HG03442 (cell line): ENCODE measurements at regions not wholly inside any gene's neighbourhood (a gene's known extent, or its start where the extent isn't known, plus 50 kb on each side); places are given as distances from the start of the nearest gene placed in this dataset.

Source experiments
- ATAC-seq: cut with Tn5 transposase; IDR thresholded peaks from one replicate; pipeline ENCODE4 v1.9.1; 2021; ENCODE audit warnings: mild to moderate bottlenecking, moderate library complexity; ENCODE audit not compliant: unreplicated experiment

DNA sequence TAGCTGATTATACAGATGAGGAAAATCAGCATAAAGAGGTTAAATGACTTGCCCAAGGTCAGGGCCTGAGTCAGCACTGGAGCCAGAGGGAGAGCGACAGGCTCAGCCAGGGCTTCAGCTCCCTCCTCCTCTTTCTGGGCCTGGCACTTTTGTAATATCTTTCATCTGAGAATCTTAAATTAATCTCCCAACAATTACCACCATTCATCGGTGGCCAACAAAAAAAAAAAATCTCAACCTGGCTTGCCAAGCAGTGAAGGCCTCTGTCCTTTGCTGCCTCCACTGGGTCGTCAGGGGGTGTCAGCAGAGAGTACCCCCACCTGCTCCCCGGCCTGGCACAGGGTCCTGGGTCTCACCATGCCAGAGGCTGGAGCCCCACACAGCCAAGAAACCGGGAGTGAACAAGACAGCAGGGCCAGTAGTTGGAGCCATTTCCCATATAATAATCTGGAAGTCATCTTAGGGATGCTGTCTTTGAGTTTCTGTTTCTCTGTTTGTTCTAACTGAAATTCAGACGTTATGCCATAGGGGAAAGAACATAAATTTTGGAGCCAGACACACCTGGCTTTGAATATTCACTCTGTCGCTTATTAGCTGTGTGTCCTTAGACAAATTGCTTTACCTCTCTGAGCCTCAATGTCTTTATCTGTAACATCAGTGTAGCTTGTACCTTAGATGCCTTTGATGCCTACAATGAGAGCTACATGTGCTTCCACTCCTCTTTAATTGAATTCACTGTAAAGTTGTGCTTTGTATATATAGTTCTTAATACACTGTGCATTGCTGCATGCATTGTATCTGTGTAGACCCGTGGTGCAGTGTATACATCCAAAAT is 299.9 kb upstream of the MSX2 start:
- no peak for ATAC-seq

DNA sequence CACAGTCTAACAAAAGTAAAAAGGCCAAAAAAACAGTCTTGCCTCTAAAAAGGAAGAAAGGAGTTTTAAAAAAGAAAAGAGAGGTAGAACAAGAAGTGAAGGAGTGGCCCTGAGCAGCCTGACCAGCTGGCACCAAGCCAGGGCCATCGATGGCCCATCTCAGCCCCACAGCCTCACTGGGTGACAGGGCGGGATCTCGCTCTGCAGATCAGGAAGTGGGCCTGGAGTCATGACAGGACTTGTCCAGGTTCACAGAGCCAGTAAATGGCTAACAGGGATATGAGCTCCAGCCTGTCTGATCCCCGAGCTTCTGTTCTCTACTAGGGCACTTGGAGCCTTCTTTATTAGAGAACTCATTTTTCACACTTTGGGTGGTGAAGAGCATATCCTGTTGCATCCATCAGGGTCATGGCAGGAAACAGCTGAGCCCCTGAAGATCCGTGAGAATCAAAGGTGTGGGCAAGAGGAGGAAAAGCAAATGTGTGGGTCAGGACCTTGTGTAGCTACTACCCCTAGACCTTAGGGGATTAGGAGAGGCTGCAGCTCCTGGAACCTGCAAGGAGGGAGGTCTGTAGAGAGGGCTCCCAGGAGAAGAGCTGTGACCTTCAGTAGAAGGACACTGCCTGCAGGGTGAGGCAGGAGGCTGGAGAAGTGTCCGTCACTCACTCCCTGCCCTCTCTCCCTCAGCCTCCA is 299.0 kb upstream of the MSX2 start:
- ATAC-seq = no peak

DNA sequence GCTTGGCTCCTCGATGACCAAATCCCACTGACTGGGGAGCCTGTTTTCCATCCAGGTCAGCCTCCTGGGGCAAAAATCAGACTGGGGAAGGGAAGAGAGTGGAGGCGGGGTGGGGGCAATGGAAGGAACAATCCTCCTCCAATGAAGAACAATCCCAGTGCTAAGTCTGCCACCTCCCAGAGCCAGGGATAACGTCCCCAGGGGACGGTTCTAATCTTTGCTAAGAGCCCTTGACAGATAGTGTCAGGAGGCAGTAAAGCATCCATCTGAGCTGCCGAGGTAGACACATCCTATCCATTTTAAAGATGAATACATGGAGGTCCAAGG is 298.5 kb upstream of the MSX2 start:
- ATAC-seq = no peak

DNA sequence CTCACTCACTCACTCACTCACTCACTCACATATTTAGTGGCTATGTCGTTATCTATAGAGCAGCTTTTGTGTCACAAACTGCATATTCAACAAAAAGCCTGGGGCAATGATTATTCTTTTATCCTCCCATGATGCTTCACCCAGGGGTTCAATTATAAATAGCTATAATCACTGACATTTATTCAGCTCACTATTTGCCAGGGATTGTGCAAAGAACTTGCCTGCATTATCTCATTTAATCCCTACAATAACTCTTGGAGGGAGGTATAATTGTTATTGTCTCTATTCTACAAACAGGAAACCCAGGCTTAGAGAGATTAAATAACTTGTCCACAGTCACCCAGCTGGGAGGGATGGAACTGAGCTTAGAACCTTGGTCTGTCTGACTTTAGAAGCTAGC is 298.0 kb upstream of the MSX2 start:
- no peak for ATAC-seq

DNA sequence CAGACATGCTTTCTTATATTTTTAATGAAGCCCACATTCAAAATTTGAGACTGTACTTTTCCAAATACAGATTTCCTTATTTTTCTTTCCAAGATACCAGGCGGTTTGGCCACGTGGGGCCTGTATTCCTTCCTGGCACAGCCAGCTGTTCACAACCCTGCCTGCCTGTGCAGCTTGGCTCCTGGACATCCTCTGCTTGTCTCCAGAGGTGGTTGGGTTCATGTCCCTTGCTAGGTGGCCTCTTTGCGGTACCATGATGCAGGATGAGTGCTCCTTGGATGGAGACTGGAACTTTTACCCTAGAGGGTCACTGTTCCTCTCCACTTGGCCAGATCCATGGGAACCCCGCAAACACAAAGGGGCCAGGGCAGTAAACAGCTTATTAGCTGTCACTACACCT is 297.5 kb upstream of the MSX2 start:
- ATAC-seq = no peak

DNA sequence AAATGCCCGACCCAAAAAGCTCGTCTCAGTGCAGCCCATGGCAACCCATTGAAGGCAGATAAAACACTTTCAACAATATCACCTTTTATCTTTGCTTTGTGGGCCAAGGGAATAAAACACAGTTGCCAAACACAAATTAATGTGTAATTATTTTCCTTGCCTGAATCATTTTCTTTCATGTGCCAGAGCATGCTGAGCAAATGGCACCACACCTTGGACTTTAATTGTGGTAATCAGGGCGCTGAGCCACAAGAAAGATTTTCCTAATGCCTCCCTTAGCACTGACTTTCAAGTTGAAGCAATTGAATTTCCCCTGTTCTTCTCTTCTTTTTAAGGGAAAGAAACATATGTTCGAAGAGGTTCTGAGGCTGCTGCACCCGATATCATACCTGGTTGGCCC is 297.1 kb upstream of the MSX2 start:
- no peak for ATAC-seq

DNA sequence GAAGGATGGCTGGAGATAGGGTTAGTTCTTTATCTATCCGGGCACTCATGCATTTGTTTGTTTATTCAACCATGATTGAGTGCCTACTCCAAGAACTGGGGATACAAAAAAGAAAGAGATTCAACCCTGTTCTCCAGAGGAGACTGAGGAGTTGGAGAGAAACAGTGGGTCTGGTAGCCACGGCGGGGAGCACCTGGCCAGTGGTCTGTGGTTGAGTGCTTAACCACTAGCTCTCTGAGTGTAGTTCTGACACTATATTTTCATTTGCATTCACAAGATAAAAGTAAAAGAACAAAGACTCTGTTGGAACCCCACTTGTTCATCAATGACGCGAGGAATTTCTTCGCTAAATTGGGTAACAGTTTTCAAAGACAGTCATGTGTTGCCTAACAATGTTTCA is 295.5 kb upstream of the MSX2 start:
- no peak for ATAC-seq

DNA sequence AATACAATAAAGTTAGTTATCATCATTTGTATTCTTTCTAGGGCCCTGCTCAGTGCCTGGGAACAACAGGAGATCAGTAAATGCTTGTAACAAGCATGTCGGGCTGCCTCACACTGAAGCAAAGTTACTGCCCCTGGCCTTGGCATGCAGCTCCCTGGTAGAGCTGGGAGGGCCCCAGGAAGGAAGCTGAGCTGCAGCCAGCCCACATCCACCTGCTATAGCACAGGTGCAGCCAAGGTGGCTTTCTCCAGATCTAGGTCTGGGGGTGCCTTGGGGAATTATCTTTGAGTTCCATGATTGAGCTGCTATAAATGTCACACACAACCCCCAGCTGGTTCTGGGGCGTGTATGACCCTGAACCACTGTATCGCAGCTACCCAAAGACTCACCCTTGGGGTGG is 293.4 kb upstream of the MSX2 start:
- no peak for ATAC-seq

DNA sequence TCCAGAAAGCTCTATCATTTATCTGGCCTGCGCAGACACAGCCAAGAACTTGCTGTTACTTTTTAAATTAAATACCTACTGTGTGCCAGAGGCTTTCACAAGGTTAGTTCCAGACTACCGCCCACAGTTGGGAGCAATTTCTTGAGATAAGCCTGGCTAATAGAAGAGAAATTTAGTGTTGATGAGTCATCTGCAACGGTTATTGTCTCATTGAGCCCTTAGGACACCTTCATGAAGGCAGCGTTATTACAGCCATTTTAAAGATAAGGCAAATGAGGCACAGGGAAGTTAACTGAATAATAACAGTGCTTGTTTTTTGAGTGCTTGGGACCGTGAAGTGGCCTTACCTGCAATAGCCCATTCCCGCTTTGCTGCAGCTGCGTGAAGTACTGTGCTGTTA is 292.9 kb upstream of the MSX2 start:
- no peak for ATAC-seq

DNA sequence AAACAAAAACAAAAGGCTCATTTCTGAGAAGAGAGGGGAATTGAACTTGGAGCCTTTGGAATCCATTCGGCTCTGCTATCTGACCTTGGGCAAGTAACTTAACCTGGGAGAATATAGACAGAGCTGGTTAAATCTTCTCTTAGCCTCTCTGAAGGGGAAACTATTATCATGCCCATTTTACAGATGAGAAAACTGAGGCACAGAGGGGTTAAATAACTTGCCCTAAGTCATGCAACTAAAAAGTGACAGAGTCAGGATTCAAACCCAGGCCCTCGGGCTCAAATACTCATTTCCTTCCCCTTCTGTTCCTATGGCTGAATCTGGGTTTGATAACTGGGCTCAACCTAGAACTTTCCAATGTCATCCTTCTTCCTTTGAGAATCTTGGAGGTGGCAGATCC is 291.3 kb upstream of the MSX2 start:
- no peak for ATAC-seq

DNA sequence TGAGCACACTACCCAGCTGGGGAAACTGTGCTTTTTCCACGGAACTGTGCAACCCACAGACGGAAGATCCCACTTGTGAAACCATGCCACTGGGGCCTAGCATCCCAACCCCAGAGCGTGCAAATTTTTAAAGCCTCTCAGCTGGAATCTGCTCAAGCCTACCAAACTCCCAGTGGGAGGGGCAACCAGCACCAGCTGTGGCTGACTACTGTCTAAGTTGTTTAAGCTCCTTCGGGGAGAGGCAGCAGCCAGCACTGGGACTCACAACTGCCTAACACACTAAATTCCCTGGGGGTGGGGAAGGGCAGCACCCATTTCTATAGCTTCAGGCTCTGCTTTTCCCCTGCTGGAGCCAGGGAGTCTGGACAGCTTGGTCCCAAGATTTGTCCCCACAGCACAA is 287.6 kb upstream of the MSX2 start:
- ATAC-seq = no peak

DNA sequence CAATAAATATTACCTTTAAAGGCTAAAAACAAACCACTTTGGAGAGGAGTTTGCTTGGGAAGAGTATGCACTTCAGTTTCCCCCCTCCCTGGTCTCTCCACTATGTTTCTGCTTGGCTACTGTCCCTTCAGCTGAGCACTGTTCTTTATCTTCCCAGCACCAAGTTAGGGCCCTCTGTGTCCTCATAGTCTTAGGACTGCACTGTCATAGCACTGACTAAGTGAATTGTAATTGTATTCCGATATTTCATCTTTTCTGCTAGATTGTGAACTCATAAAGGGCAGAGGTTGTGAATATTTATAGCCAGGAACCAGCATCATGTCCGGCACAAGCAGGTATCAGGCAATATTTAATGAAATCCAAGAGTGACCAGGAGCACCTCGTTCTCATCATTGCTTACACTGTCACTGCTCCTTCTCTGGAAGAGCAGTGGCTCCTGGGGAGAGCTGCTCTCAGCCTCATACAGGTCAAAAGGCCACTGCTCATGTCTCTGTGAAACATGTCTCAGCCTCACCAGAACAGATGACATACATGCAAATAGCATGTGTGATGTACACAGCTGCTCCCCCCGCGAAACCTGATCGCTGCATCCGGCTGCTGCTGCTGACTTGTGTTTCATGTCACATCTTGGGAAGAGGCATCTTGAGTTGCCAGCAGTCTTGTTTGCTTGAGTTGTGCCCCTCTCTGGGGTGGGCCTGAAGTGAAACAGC is 279.7 kb upstream of the MSX2 start:
- no peak for ATAC-seq

DNA sequence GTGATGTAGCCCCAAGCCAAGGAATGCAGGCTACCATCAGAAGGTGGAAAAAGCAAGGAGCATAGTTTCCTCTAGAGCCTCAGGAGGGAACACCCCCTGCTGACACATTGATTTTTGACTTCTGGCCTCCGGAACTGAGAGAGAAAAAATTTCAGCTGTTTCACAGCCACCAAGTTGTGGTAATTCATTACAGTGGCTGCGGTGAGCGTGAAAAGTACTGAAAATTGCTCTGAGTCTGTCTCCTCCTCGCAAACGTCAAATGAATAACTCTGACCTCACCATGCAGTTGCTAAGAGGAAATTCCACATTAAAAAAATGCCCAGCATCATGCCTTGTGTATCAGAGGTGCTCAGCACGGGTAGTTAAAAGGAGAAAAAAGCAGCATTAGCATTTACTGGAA is 277.9 kb upstream of the MSX2 start:
- ATAC-seq = no peak

DNA sequence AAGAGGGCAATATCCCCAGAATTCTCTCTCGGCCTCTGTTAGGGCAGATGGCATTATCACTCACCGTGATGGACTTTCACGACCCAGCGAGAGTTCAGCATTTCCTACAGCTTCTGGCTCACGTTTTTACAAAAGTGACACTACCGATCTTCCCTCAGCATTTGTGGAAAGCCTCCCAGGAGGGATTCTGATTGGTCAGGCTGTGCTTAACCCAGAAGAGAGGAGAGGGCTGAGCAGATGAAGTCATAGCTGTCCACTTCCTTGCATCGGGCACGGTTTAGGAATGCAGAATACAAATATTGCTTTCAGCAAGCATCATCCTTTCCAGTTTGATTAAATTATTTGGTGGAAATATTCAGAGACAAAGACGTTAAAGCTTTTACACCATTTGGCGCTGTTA is 277.4 kb upstream of the MSX2 start:
- no peak for ATAC-seq

DNA sequence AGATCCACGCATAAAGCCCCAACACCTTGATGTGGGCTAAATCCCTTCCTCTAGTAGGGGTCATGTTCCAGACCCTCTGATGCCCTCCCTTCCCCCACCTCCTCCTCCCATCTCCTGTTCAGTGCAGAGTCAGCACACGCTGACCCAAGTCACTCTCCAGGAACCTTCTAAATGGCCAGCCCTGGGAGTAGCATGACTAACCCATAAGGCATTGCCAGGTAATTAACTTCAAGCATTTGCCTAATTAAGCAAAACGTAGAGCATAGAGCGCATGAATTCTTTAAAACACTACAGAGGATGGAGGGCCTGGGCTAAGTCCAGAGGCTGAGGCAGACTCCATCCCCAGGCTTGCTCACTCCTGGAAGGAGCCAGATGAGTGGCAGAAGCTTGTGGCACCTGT is 276.3 kb upstream of the MSX2 start:
- no peak for ATAC-seq

DNA sequence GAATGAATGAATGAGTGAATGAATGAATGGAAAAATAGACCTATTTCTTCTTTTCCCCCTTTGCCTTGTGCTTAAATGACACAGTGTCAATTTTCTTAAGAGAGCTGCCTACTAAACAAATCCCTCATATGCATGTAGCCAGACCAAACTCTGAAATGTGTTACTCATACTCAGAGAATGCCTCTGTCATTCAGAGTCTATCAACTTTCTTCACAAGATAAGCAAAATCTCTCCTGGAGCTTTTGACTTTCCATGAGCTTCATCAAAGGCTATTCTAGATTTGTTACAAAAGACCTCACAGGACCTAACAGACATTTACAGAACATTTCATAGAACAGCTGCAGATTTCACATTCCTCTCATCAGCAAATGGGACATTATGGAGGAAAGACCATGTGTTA is 275.7 kb upstream of the MSX2 start:
- no peak for ATAC-seq

DNA sequence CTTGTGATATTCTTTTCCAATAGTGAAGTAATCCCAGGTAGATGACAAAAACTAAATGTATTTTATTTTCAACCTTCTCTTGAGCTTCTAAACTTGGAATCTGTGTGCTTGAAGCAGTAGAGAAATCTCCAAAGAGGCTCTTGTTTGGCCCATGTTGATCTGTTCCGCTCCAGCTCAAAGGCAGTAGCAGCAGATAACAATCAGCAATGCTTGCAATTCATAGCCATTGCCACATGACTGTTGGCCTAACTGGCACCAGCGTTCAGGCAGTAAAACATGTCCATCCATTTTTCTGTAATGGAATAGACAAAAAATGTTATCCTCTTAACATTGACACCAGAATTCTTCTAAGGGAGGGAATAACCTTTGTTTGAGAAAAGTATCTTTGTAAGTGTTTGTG is 270.7 kb upstream of the MSX2 start:
- no peak for ATAC-seq

DNA sequence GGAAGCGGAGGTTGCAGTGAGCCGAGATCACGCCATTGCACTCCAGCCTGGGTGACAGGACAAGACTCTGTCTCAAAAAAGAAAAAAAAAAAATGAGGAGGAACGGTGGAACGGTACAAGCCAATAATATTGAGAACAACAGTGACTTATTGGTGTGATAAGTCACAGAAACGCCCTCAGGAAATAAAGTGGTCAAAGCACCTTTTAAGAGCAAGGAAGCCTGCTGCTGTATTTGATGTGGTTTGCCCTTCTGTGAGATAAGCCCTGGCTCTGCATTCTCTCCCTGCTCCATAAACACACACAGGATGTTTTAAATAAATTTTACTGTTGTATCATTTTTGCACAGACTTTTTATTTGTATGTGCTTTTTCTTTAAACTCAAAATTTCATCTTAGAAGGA is 269.9 kb upstream of the MSX2 start:
- no peak for ATAC-seq

DNA sequence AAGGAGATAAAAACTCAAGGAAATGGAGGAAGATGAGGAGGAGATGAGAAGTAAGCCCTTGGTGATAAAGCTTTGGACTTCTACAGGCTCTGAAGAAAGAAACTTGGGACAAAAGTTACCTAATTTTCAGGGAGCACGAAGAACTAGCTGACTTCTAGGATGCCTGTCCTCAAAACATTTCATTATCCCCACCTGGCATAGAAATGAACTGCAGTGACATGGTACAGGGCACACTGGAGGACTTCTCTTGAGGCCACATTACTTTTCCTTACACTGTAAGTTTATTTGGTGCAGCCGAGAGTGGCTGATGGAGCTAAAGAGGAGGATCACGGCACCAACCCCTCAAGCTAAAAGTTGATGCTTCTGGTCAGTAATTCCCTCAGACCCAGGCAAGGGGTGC is 269.5 kb upstream of the MSX2 start:
- ATAC-seq = no peak

DNA sequence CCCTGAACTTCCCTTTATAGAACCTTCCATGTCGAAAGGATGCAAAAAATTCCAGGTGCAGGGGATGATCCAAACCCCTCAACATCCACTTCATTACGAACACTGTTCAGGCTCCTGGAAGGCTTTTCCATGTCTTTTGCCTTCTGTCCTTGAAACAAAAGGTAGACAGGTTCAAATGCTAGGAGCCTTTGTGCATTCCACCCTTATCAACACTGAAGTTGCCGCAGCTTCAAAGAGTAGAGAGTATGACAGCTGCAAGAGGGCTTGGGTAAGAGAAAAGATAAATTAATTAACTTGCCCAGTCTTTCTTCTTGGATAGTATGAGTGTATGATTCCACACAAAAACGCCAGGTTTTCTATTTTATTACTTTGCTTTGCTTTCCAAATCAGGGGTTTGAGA is 269.1 kb upstream of the MSX2 start:
- ATAC-seq = no peak

DNA sequence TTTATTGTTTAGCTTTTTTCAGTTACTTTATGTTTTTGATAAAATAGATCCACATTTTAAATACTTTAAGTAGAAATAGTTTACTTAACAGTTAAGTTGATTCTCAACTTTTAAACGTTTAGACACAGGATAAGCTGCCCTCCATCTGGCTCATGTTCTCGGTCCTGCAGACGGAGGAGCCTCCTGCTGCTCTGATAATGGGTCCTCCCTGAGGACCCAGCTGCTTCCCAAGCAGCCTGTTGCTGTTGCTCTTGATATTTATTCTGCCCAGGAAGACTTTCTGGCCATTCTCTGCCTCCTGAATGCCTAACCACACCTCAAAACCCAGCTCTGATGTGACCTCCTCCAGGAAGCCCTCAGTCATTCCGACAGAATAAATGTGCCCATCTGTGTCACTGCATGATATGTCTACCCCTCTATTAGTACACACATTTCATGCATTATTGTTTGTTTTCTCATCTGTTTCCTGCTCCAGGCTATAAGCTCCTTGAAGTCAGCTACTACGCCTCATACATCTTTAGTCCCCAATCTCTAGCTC is 267.2 kb upstream of the MSX2 start:
- no peak for ATAC-seq
